ENCODE measurements at regions not wholly inside any gene's neighbourhood (a gene's known extent, or its start where the extent isn't known, plus 50 kb on each side); places are given as distances from the start of the nearest gene placed in this dataset.

DNA sequence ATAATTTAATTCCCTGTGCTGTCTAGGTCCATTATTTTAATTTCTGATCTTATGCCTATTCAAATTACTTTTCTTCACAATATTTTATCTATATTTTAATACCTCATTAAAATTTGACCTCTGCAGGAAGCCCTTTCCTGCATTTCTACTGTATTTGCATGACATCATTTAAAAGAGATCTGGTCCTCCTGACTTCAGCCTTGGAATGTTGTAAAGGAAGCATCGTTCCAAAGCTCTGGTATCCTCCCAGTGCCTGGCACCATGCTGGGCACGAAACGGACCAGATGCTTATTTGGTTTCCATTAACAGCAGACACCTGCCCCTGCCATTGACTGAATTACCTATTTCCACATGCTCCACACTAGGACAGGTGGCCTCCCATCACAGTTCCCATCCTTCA is 247.5 kb downstream of the KLF6 start:
- no peak for DNase-seq

DNA sequence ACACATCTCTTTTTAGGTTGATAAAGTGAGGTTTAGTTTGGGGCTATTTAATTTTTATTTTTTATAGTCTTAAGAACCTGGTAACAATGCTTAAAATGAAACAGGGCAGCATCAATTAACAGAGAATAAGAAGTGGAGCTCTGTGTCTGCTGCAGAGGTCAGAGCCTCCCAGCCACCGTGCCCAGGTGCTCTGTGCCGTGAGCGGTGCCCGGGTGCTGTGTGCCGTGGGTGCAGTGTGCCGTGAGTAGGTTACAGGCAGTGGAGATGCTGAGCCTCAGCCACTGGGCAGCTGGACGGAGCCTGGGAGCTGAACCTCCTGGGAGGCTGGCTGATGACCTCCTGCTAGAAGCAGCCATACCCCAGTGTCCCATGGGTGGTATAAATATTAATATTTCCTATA is 250.0 kb downstream of the KLF6 start:
- DNase-seq = no peak

DNA sequence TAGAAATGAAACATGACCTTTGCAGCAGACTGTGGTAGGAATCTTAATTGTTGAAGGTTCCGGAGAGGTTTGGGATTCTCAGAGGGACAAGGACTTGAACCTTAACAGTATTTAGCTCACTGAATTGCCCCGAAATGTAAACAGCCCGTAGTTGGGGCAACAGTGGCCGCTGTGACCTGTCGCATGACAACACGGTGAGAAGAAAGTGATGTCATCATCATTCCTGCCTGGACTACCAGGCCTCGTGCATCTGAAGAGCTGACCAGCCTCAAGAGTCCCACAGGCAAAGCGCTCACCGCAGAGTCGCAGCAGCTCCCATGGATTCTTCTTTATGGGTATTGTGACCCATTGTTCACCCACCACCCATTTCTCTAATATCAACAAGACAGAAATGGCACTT is 250.6 kb downstream of the KLF6 start:
- no peak for DNase-seq

DNA sequence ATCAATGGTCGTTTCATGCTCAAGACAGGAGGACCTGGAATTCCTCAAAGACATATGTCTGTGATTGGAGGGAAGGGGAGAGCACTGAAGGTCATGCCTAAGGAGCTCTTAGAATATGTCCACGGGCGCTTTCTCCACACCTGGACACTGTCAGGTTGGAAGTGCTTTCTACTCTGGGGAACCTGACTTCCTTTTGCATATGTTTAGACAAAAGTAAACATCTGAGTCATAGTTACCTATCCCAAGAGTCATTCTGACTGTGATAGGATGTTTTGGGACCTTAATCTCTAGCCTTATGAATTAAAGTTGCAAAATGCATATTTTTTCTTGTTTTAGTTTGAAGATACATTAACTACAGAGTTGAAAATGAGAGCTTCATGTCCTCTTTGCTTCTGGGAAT is 251.7 kb downstream of the KLF6 start:
- no peak for DNase-seq

DNA sequence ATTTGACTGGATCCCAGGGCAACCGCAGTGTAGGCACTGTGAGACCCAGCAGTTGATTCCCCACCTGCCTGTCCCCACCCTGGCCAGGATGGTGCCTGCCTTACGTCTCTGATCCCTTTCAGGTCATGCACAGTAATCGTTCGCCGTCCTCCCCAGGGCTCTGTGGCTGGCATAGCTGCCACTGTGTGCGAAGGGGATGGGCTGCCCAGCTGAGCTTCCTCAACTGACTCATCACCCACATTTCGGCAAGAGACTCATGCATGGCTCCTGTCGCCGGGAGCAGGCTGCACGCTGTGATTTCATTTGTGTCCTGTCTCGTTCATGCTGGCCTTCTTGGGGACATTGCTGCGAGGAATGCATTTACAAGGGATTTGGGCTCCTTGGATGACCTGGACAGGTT is 252.4 kb downstream of the KLF6 start:
- DNase-seq = no peak

DNA sequence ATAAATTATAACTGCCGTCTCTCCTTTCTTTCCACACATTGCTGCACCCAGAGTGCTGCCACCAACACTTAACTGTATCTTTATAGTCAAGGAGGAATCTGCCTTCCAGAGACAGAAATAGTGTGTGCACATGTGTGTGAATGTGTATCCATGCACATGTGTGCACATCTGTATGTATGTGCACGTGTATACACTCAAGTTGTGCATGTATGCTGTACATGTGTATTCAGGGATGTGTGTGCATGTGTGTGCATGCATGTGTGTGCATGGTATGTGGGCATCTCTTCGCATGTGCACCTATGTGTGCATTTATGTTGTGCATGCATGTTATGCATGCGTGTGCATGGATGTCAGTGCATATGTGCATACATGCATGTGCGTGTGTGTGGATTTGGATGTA is 253.3 kb downstream of the KLF6 start:
- DNase-seq = no peak

DNA sequence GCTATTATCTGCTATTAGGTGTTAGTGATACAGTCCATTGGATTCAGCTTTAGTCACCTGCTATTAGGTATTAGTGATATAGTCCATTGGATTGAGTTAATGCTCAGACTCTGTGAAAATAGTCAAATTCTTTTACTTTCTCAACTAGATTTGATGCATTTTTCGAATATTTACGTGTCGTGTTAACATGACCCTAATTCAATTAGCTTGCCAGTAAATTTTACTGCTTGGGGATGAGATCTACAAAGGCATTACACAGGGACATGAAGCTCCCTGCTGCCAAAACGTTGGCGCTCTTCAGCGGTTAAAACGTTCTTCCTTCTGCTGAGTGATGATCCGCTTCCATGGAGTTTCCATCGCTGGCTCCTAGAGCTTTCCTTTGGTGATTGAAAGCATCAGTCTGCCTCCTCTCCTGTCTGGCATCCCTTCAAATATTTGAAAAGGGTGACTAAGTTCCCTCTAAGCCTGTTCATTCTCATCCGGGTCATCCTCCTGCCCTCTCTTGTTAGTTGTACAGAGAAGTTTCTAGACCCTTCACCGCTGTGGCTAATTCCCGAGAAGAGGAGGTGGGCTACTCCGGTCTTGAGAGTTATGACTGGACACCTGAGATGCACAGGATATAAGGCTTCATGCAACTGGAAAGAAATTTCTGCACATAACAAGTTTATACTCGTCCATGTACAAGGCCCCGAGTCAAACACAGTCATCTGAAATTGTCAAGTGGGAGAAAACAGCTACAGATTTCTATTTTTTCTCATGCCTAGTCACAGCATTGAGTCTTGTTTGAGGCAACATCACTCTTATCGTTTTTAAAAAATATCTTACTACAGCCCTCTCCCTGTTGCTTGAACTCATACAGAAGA is 254.0 kb downstream of the KLF6 start:
- no peak for DNase-seq

DNA sequence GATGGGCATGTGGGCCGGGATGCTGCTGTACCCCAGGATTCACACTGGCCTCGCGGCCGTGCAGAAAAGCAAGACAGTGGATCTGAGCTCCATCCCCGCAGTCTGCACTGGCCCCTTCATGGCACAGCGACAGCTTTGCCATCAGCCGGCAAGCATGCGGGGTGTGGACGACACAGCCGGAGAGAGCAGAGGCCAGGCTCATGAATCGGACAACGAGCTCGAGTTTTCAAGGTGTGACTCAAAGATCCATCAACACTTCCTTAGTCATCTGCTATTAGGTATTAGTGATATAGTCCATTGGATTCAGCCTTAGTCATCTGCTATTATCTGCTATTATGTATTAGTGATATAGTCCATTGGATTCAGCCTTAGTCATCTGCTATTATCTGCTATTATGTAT is 254.7 kb downstream of the KLF6 start:
- DNase-seq = no peak

DNA sequence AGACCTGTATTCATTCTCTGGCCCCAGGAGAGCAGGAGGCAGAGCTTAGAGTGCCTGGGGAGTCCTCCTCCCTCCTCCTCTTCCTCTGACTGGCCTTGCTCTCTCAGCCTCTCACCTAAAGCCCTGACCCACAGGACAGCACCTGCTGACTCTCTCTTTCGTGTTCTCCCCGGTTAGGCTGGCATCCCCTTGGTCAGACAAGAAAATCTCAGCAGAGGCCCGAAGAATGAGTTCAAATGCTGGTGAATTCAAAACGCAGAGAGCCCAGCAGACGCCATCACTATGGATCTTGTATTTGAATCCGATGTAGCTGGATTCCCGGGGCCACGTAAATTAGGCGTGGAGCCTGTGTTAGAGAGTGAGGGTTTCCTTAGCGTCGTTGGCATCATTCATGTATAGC is 255.3 kb downstream of the KLF6 start:
- no peak for DNase-seq

DNA sequence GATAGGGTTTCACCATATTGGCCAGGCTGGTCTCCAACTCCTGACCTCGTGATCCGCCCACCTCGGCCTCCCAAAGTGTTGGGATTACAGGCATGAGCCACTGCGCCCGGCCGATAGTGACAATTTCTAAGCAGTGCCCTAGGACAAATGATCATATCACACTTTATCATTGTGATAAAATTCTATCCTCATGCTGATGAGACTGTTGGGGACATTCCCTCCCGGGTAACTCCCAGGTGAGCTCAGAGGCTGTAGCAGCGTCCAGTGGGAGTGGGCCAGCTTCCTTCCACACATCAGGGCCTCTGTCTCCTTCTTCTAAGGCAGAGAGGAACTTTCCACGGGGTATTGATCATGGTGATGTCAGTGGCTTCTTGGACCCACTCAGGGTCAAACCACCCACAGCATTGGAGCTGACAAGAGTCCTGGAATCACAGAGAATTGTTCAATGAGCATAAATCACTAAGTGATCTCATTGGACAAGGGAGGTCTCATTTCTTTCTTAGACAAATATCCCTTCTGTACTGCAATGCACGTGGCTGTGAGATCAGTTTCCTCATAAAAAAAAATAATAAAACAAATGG is 256.1 kb downstream of the KLF6 start:
- DNase-seq = no peak

DNA sequence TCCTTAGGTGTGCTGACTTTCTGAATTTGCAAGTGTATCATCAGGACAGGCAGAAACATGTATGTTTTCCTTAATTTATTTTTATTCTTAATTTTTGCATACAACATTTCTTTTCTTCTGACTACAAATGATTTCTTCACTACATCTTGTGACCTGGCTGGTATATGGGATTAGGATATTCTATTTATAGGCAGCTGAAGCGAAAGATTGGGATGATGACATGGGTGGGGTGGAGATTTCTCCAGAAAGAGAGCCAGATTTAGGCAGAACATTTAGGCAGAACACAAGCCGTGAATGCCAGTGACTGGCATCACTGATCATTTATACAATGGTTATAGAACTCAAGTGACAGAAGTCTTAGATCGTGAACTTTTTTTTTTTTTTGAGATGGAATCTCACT is 256.7 kb downstream of the KLF6 start:
- no peak for DNase-seq

DNA sequence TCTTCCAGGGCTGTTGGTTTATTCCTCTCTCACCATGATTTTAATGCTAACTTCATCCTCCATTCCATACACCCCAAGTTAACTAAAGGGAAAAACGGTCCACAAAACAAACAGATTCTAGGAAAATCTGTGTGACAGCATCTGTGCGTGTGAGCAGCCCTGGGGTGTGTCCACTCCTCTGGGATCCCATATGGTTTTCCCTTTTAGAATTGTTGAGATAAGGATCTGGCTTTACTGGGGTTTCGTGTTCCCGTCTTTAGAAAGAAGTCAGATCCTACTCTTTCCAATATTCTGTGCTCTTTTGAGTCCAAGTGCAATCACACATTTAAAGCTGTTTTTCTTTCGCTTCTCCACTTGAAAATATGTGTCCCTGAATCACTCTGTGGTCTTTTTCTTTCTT is 257.1 kb downstream of the KLF6 start:
- no peak for DNase-seq

DNA sequence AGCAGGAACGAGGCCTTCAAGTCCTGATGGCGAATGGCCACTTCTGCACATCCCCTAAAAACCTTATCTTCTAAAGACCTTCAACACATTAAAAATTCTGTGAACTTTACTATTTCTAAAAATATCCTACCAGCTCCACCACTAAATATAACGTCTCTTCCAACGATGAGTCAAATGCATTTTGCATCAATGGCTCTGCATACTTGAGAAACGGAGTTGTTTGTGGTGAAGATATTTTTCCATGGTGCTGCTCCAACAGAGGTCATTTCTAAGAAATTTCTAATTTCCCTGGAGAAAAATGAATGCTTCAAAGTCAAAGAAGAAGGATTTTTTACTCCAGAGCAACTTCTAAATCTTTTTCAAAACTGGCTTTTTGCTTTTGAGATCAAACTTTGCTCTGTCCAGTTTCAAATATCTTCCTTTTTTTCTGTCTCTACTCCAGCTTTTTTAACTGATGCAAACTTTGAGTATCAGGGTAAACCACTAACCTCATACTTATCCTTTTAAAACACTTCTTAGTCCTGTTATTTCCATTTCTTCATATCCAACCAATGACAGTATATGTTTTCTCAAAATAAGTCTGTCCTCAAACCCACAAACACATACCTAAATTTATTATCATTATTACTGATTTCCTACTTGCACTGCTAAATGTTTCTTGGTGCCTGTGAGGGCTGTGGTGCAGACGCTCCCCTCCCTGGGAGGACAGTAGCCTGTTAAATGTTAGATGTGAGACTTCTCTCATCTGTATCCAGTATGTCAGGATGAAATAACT is 258.1 kb downstream of the KLF6 start:
- no peak for DNase-seq

DNA sequence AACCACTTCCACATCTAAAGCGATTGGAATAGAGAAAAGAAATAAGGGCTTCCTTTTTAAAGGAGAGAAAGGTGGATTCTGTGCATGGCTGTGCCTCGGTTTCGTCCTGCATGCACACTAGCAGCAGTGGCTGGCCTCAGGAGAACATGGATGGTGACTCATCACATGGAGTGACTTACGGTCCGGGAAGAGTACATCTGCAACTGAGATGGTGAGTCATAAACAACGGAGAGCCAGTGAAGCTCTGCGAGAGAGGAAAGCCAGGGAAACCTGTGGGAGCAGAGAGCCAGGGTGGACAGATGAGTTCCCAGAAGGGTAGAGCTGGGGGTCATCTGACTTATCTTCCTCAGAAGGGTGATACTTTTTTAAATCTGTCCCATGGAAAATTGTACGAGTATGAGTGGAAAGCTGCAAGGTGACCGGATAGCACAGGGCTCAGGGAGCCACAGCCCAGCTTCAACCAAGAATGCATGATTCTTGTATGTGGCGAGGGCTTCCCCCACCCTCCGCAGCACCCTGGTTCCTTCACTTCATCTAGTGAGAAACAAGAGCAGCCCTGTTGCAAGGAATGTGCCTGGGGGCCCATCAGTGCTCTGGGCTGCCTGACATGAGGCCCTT is 259.1 kb downstream of the KLF6 start:
- DNase-seq = no peak

DNA sequence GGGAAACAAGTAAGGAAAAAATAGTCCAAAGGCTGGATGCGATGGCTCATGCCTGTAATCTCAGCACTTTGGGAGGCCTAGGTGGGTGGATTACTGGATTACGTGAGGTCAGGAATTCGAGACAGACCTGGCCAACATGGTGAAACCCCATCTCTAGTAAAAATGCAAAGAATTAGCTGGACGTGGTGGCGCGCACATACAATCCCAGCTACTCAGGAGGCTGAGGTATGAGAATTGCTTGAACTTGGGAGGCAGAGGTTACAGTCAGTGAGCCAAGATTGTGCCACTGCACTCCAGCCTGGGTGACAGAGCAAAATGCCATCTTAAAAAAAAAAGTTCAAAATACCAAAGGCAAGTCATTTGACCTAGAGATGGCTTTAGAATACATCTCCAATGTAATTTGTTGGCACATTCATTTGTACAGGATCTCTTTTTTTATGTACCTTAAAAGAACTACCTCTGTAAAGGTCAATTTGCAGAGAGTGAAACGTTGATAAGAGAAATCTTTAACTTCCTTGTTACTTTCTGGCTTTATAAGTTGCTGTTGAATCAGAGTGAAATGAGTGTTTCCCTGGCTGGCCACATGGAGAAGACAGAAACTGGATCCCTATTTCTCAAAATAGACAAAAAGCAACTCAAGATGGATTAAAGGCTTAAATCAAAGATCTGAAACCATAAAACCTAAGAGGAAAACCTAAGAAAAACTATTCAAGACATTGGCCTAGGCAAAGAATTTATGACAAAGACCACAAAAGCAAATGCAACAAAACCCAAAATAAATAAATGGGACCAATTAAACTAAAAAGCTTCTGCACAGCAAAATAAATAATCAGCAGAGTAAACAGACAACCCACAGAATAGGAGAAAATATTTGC is 260.7 kb downstream of the KLF6 start:
- DNase-seq = no peak

DNA sequence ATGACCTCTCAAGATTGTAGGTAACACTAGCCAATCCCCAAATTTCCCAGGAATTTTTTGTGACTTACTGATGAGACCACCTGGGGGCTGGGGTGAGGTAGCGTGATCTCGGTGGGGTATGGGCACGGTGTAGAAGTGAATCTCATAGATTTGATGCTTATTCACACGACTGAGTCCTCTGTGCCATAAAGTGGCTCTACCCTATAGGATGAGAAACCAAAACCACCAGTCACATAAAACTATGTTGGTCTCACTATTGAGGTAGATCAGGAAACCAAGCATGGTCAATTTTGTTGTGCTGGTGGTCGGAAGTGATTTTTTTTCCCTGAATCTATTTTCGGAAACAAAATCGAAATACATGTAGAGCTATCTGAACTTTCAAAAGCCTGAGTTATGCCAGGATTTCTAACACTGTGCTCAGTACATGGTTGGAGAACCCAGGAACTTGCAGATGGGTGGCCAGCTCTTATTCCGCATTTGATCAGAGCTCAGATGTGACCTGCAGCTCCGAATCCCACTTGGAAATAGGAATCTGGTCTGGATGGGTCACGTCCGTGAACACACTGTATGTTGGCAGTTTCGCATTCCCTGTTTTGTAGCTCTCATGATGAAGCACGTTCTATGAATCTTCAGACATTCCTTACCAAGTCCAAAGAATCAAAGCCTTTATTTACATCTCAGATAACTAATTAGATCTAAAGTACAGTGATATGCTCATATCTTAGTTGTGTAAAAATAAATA is 261.5 kb downstream of the KLF6 start:
- no peak for DNase-seq

DNA sequence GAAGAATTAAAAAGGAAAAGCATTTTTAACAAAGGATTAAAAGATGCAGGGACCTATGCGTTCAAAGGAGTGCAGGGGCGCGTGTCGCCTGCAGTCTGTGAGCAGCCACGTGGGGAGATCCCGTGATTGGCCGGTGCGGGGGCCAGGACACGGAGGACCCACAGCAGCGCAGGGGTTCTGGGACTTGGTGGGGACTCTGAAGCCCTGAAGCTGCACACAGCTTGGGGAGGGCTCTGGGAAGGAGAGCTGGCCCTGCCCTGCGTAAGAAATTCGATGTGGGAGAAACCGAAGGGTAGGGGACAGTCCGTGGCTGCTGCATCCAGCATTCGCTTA is 268.1 kb downstream of the KLF6 start:
- DNase-seq = no peak

DNA sequence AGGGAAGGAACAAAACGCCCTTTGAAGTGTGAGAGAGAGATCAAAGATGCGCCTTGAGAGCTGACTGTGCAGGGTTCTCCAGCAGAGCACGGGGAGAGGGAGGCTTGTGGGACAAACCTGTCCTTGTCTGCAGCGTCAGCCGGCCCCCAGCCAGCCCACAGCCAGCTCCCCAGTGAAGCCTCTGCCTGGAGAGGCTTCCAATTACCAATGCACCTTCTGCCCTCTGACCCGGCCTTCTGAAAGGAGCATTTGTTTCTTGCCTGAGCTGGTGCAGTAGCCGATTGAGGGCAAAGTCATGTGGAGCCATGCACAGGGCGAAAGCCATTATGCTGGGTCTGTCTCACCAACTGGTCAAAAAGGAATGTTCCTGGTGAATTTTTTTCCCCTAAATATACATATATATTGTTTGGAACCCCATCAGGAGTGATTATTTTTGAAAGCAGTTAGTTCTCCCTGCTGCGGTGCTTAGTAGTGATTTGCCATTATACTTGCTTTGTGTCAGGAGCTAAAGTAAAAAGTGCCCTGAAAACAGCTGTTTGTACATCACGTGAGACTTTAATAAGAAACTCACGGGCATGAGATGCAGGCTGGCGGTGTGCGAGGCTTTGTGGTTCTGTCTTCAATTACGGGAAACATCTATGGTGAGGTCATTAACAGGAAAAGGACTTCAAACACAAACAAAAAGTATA is 268.6 kb downstream of the KLF6 start:
- peak in 1 of 2 donors; percentile 4 for DNase-seq

DNA sequence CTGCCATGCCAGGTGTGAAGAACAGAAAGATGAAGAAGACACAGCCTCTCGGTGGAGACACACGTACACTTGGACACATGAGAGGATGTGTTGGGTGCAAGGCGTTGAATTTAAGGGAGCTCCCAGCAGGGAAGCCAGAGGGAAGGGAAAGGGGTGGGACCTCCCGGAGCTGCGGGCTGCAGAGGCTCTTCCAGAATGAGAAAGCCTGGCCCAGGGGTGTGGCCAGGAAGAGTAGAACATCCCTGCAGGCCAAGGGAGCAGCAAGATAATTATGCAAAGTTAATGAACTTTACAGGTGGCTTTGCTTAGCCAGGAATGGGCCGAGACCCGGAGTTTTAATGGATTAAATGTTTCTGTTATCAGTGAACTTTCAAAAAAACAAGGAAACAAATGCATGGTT is 270.3 kb downstream of the KLF6 start:
- no peak for DNase-seq

DNA sequence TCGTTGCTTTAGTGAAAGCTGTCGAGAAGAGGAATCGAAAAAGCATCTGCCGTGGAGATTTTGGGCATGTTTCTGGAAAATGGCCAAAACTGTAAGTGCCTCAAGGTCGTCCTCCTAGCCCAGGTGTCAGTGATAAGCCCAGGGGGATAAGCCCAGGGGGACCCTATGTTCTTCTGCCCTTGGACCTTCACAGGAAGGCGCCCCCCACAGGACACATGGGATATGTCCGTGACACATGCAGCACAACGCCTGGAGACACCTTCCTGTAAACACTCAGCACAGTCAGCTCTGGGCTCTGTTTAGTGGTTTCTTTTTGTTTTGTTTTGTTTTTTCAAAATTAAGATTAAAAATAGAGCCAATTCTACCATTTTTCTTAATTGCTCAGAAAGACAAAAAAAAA is 272.7 kb downstream of the KLF6 start:
- no peak for DNase-seq

DNA sequence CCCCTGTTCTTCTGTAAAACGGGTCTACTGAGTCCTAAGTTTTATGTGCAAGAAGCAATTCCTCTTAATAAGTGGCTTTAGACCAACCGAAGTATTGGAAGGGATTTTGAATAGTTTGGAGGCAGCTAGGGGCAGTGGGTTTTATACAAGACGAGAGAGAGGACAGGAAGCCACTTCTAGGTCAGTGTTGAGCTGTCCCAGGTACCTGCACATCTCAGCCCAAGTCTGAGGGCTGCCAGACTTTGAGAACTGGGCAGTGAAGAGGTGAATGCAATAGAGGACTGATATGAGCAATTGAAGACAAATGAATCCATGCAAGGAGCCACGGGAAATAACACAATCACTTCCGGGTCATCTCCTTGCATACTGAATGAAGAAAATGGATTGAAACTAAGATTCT is 273.5 kb downstream of the KLF6 start:
- no peak for DNase-seq
